ENCODE measurements at regions not wholly inside any gene's neighbourhood (a gene's known extent, or its start where the extent isn't known, plus 50 kb on each side); places are given as distances from the start of the nearest gene placed in this dataset.
"Not testable (repeated sequence)": the region's sequence is repeated elsewhere in the genome, so short reads cannot be mapped to it uniquely, and the experiment has no call there.

GRCh38 chr3:107939691-107940442, 151.0 kb downstream of the CD47 start:
- DNase-seq = no peak

- no peak for DNase-seq
Observed at GRCh38 chr3:107938143-107938542, 152.7 kb downstream of the CD47 start.

GRCh38 chr3:107934808-107935207, 156.0 kb downstream of the CD47 start:
- no peak for DNase-seq

GRCh38 chr3:107933450-107933849, 157.4 kb downstream of the CD47 start:
- DNase-seq = no peak

- DNase-seq = no peak
Observed at GRCh38 chr3:107931326-107931725, 159.5 kb downstream of the CD47 start.

GRCh38 chr3:107929088-107929487, 161.7 kb downstream of the CD47 start:
- no peak for DNase-seq

GRCh38 chr3:107928084-107928445, 162.8 kb downstream of the CD47 start:
- no peak for DNase-seq

GRCh38 chr3:107927361-107928083, 163.3 kb downstream of the CD47 start:
- peak; percentile 57 for DNase-seq

GRCh38 chr3:107925851-107926250, 165.0 kb downstream of the CD47 start:
- no peak for DNase-seq

- no peak for DNase-seq
Observed at GRCh38 chr3:107921038-107921437, 169.8 kb downstream of the CD47 start.

- DNase-seq = no peak
Observed at GRCh38 chr3:107920538-107920937, 170.3 kb downstream of the CD47 start.

GRCh38 chr3:107919239-107919638, 171.6 kb downstream of the CD47 start:
- DNase-seq = no peak

- DNase-seq = no peak
Observed at GRCh38 chr3:107916171-107916570, 174.7 kb downstream of the CD47 start.

- no peak for DNase-seq
Observed at GRCh38 chr3:107915706-107916105, 175.1 kb downstream of the CD47 start.

- DNase-seq = no peak
Observed at GRCh38 chr3:107913701-107914100, 177.1 kb downstream of the CD47 start.

GRCh38 chr3:107911337-107912000, 179.4 kb downstream of the CD47 start:
- no peak for DNase-seq

GRCh38 chr3:107910713-107911259, 180.0 kb downstream of the CD47 start:
- DNase-seq = no peak

GRCh38 chr3:107909583-107909982, 181.2 kb downstream of the CD47 start:
- not testable (repeated sequence) for DNase-seq

- no peak for DNase-seq
Observed at GRCh38 chr3:107907996-107908395, 182.8 kb downstream of the CD47 start.

- DNase-seq = no peak
Observed at GRCh38 chr3:107904536-107905066, 186.2 kb downstream of the CD47 start.

GRCh38 chr3:107899990-107900651, 190.7 kb downstream of the CD47 start:
- no peak for DNase-seq

GRCh38 chr3:107897471-107898061, 193.3 kb downstream of the CD47 start:
- no peak for DNase-seq
